ENCODE measurements at regions not wholly inside any gene's neighbourhood (a gene's known extent, or its start where the extent isn't known, plus 50 kb on each side); places are given as distances from the start of the nearest gene placed in this dataset.

DNA sequence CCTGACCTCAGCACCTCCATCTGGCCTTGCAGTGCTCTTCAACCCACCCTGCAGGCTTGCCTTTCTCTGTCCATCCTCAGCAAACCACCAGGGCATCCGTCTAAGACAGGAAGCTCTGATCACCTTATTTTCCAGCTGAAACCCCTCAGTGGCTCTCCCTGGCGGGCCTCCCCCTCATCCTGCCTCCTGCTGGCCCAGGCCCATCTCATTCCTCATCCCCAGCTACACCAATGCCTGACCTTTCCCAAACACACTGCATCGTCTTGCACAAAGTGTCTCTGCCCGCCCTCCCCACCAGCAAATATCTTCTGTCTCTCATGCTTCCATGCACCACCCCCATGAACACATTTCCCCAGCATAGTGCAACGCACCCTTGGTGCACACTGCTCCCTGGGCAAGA lies 205.0 kb downstream of the TOMM20 start:
- TF ChIP-seq POLR2A (IDR thresholded peaks at IDR 0.05; ENCODE audit: low read length) (no peak), GATA1 (IDR thresholded peaks at IDR 0.05; ENCODE audit: low read depth, low read length) (no peak)
- no peak for DNase-seq

DNA sequence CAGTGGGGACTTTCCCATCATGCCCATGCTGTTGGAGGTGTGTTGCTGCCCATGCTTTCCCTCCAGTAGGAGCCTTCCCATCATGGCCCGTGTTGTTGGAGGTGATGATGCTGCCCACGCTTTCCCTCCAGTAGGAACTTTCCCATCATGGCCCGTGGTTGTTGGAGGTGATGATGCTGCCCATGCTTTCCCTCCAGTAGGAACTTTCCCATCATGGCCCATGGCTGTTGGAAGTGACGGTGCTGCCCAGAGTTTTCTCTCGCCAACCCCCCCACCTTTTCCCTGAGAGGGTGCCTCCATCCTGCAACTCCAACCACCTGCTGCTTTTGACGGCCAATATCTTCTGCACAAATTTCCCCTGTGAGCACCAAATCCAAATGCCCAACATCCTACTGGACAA lies 205.7 kb downstream of the TOMM20 start:
- no peak for TF ChIP-seq GATA1 (IDR thresholded peaks at IDR 0.05; ENCODE audit: low read depth, low read length)
- TF ChIP-seq POLR2A (IDR thresholded peaks at IDR 0.05; ENCODE audit: low read length), result no peak
- DNase-seq, result no peak

- TF ChIP-seq POLR2A (IDR thresholded peaks at IDR 0.05; ENCODE audit: low read length) (no peak), GATA1 (IDR thresholded peaks at IDR 0.05; ENCODE audit: low read depth, low read length) (no peak)
- no peak for DNase-seq
Observed at GRCh38 chr1:234921266-234922062, 207.2 kb downstream of the TOMM20 start.

GRCh38 chr1:234920843-234921140 lies 207.8 kb downstream of the TOMM20 start:
- no peak for TF ChIP-seq GATA1 (IDR thresholded peaks at IDR 0.05; ENCODE audit: low read depth, low read length)
- TF ChIP-seq POLR2A (IDR thresholded peaks at IDR 0.05; ENCODE audit: low read length), result no peak

DNA sequence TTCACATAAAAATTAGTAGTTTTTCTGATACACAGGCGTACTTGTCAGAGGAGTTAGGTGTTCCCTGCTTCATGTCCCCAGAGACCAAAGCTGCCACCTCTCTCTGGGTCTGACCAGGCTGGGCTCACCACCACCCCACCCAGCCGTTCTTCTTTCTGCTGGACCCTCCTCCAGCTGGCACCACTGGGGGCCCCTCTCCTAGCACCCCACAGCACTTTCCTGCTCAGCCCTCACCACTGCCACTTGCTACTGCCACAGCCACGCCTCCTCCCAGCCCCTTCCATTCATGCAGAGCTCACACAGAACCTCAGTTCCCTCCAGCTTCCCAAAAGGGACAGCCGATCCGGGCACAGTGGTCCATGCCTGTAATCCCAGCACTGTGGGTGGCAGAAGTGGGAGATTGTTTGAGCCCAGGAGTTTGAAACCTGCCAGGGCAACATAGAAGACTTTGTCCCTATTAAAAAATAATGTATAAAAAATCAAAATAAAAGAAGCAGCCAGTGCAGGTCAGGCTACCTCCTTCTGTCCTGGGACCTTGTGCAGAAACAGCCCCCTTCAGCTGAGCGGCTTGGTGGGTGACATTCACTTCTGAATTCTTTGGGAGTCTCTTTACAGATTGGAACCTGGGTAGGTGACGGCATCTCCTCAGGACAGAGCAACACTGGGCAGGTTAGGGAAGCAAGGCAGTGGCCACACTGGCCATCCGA lies 208.3 kb downstream of the TOMM20 start:
- no peak for DNase-seq
- TF ChIP-seq POLR2A (IDR thresholded peaks at IDR 0.05; ENCODE audit: low read length) (no peak), GATA1 (IDR thresholded peaks at IDR 0.05; ENCODE audit: low read depth, low read length) (no peak)

More at GRCh38 chr1:234920843-234921140, 207.8 kb downstream of the TOMM20 start:
- no peak for DNase-seq

DNA sequence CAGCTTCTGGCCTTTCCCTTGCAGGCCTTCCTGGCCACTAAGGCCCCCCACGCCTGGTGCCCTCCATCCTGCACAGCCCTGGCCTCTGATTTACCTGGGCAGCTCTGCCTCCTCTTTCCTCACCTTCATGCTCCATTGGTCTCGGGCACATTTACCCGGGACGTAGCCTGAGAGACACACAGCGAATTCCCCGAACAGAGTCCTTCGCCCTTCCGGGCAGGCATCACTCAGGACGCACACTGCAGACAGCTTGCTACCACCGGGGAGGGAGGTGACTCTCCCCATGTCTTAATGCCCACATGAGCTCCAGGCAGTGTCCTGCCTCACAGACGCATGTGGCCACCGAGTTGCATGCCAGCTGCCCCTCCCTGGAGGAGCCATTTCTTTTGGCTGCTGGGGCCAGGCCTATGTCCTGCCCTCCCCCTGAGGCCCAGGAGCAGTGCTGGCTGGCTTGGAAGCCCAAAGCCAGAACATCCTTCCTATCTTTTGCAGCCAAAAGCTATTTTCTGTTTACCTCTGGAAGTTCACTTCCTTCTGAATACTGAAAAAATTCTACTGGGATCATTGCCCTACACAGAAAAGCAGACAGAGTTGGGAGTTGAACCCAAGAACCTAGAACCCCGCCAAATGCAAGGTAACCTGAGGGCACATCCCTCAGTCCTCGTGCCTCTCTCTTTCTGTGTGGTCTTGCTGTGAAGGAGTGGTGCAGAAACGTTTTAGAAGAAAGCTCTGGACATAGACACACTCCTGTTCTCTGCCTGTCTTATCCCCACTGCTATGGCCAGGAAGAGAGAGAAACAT lies 209.5 kb downstream of the TOMM20 start:
- DNase-seq, result no peak
- TF ChIP-seq POLR2A (IDR thresholded peaks at IDR 0.05; ENCODE audit: low read length) (no peak), GATA1 (IDR thresholded peaks at IDR 0.05; ENCODE audit: low read depth, low read length) (no peak)

DNA sequence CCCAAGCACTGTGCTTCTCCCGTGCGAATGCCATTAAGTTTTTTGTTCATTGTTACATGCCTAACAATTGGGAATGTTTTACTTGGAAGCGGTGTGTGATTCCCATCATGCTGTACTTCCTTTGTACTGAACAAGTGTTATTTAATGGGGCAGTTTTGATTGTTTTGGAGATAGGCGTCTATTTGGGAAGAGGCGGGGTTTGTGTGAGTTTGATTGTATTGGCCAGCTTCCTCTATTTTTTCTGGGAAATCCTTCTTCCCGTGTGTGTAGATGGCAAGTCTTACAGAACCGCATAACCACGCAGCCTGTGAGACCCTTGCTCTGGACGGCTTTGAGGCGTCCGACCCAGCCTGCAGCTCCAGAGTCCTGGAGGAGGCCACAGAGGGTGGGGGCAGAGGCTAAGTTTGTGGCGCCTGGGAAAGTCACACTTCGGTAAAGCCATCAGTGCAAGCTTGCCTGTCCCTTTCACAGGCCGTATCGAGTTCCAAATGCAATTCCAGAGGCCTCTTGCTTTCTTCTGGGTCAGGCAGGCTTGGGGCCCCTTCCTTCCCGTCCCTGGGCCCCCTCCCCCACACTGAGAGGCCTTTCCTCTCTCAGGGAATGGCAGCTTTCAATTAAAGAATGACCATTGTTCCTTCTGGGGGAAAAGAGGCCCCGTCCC lies 210.3 kb downstream of the TOMM20 start:
- no peak for DNase-seq
- no peak for TF ChIP-seq POLR2A (IDR thresholded peaks at IDR 0.05; ENCODE audit: low read length)
- TF ChIP-seq GATA1 (IDR thresholded peaks at IDR 0.05; ENCODE audit: low read depth, low read length), result no peak

DNA sequence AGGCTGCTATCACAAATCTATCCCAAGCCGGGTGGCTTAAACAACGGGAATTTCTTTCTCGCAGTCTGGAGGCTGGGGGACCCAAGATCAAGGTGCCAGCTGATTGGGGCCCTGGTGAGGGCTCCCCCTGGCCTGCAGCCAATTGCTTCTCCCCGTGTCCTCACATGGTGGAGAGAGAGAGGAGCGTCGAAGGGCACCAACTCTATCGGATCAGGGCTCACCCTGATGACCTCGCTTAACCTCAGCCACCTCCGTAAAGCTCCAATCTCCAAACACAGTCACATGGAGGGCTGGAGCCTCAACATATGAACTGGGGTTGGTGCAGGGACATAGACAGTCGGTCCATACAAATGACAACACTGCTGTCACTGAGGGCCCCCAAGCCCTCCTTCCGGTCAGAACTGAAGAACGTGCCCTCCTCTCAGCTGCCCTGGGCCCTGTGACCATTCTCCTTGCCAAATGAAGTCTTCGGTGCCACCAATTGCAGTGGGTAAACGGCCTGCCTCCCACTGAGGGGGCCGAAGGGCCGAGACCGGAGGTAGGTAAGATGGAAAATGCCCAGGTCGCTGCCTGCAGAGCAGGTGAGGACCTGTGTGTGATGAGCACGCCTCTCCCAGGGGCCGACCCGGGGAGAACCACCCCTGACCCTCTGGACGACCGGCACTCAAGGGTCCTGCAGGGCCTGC lies 211.0 kb downstream of the TOMM20 start:
- TF ChIP-seq POLR2A (IDR thresholded peaks at IDR 0.05; ENCODE audit: low read length), result no peak
- TF ChIP-seq GATA1 (IDR thresholded peaks at IDR 0.05; ENCODE audit: low read depth, low read length), result no peak
- DNase-seq, result no peak

- TF ChIP-seq GATA1 (IDR thresholded peaks at IDR 0.05; ENCODE audit: low read depth, low read length) (no peak), POLR2A (IDR thresholded peaks at IDR 0.05; ENCODE audit: low read length) (no peak)
- DNase-seq, result no peak
Observed at GRCh38 chr1:234916840-234917239, 211.8 kb downstream of the TOMM20 start.

GRCh38 chr1:234915924-234916675 lies 212.5 kb downstream of the TOMM20 start:
- no peak for DNase-seq
- TF ChIP-seq GATA1 (IDR thresholded peaks at IDR 0.05; ENCODE audit: low read depth, low read length) (no peak), POLR2A (IDR thresholded peaks at IDR 0.05; ENCODE audit: low read length) (no peak)

DNA sequence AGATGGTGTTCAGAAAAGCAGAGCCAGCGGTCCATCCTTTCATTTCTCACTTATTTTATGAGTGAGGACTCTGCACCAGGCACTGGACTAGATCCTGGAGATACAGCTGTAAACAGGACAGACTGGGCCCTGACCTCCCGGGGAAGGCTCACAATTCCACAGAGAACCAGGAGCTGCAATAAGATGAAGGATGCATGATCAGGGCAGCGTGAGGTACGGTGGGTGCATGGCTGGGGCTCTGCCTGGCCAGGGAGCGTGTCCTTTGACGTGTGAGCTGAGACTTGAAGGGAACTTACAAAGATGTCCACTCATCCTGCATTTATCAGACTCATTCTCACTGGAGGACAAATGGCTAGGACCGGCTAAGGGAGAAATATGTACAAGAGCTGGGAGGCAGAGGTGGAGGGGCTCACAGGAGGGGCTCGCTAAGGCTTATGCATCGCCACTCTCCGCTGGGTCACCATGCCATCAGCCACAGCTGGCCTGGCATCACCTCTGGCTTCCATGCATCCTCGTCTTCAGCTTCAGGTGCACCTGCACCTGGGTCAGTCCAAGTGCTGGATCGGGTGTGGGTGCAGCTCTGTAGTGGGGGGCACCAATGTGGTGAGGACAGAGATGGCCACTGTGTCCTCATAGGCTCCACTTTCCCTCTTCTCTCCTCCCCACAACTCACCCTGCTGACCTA lies 213.9 kb downstream of the TOMM20 start:
- TF ChIP-seq POLR2A (IDR thresholded peaks at IDR 0.05; ENCODE audit: low read length) (no peak), GATA1 (IDR thresholded peaks at IDR 0.05; ENCODE audit: low read depth, low read length) (no peak)
- DNase-seq, result no peak

DNA sequence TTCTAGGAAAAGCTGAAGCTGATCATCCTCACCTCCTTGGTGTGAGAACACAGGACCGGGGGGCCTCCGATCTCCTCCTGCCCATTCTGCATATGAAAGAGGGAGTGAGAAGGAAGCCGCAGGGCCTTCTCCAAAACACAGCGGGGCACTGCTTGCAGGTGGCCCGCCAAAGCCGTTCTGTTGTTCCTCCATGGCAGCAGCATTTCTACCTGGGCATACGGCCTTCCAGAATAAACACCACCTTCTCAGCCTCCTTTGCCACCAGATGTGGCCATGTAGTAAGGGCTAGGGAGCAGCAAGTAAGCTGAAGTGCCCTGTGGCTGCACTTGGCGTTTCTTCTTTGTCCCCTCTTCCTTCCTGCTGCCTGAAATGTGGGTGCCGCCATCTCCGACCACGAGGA lies 214.9 kb downstream of the TOMM20 start:
- no peak for DNase-seq
- TF ChIP-seq GATA1 (IDR thresholded peaks at IDR 0.05; ENCODE audit: low read depth, low read length) (no peak), POLR2A (IDR thresholded peaks at IDR 0.05; ENCODE audit: low read length) (no peak)
